GM19455 (cell line): ENCODE measurements at regions not wholly inside any gene's neighbourhood (a gene's known extent, or its start where the extent isn't known, plus 50 kb on each side); places are given as distances from the start of the nearest gene placed in this dataset.
"Not testable (repeated sequence)": the region's sequence is repeated elsewhere in the genome, so short reads cannot be mapped to it uniquely, and the experiment has no call there.

ENCODE experiments used
- ATAC-seq: cut with Tn5 transposase; IDR thresholded peaks from one replicate; pipeline ENCODE4 v1.9.1; 2021; ENCODE audit not compliant: unreplicated experiment

GRCh38 chr20:12718619-12719018 lies 290.2 kb upstream of the SPTLC3 start:
- ATAC-seq: no peak

DNA sequence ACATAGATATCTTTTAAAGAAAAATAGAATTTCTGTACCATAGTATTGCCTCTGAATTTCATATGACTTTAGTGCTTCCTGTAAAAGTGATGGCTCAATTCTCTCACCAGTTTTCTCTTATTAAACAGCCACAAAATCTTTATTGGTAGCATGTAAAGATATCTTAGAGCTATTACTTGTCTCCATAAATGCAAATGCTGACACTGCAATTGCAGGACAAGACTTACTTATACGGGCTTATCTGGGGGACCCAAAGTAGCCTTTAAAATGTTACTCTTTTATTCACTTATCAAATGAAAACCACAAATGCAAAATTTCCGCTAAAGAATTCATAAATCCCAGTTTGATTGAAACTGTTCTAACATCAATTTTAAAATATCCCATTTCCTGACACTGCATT lies 287.1 kb upstream of the SPTLC3 start:
- no peak for ATAC-seq

DNA sequence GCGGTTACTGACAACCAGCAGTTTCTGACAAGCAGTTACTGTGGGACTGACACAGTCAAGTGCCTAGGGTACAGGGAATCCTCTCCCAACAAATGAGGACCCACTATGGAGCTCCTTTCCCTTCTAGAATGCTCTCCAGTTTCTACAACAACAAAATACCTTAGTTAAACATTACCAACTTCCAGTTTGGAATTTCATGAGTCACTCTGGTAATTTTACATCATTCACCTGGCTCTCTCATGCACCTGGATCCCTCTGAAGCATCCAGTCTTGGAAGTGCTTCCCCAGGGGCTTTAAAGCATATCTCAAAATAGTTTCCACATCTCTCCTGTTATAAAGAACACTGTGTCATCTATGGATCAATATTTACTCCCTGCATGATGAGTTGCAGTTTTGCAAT lies 286.7 kb upstream of the SPTLC3 start:
- ATAC-seq: no peak

- no peak for ATAC-seq
Observed at GRCh38 chr20:12723811-12724210, 285.0 kb upstream of the SPTLC3 start.

DNA sequence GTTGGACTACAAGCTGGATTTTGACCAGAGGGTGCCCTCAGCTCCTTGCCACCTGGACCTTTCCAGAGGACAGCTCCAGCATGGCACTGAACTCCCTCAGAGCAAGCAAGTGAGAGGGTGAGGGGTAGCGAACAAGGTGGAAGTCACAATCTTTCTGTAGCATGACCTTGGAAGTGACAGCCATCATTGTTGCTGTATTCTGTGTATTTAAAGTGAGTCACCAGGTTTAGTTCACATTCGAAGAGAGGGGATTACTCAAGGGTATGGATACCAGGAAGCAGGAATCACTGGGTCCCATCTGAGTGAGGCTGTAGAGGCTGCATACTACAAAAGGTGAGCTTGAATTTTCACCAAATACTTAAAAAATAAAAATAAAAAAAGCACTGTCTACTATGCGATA lies 280.0 kb upstream of the SPTLC3 start:
- ATAC-seq: no peak

- ATAC-seq: no peak
Observed at GRCh38 chr20:12729326-12729725, 279.4 kb upstream of the SPTLC3 start.

- ATAC-seq: no peak
Observed at GRCh38 chr20:12733811-12734210, 275.0 kb upstream of the SPTLC3 start.

DNA sequence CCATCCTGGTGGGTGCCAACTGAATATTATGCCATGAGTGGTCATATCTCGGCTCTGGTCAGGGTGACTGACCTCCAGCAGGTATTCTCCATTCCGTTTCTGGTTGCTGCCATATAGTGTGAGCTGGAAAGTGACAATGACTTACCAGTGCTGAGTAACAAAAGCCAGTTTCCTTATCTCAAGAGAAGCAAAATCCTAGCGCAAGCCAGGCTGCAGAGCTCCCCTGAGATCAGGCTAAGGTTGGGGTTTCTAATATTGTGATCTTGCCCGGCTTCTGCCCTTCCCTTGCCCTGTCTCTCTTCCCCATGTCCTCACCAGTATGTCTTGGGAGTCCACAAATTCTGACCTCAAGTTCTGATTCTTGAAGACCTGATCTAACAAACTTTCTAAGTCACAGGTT lies 271.3 kb upstream of the SPTLC3 start:
- ATAC-seq: no peak

DNA sequence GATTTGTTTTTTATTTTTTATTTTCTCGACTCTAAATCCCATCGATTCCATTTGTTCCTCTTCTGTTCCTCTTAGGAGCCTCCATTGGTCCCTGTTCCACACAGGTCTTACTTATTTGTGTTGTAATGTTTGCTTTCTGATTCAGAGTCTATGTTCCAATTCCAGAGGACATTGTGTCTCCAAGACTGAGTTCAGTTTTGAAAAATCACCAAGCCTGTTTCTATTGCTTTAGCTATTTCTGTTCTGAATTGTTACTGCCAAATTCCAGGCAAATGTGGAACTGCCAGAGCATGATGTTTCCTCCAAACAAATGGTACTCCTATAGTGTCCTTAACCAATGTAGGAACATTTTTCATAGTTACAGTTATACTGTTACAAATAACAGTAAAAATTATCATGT lies 270.9 kb upstream of the SPTLC3 start:
- ATAC-seq: no peak

- no peak for ATAC-seq
Observed at GRCh38 chr20:12740647-12741046, 268.1 kb upstream of the SPTLC3 start.

DNA sequence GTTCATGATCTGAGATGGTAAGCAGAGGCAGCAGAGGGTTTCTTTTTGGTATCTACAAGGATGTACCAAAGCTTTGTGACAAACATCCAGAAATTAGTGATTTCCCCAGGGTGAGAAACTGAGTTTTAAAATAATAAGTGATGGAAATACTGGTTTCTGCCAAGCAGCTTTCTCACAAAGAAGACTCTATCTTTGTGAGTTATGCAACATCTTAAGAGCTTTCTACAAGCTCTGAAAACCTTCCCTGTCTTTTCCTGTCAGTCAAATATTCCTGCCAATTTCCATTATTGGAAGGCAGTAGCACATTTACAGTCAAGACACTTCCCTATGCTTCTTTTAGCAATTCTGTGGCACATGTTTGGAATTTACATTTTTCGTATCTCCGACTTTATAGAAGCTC lies 264.7 kb upstream of the SPTLC3 start:
- ATAC-seq: no peak

GRCh38 chr20:12748359-12748994 lies 260.3 kb upstream of the SPTLC3 start:
- ATAC-seq: no peak

GRCh38 chr20:12750221-12750620 lies 258.6 kb upstream of the SPTLC3 start:
- ATAC-seq: no peak

DNA sequence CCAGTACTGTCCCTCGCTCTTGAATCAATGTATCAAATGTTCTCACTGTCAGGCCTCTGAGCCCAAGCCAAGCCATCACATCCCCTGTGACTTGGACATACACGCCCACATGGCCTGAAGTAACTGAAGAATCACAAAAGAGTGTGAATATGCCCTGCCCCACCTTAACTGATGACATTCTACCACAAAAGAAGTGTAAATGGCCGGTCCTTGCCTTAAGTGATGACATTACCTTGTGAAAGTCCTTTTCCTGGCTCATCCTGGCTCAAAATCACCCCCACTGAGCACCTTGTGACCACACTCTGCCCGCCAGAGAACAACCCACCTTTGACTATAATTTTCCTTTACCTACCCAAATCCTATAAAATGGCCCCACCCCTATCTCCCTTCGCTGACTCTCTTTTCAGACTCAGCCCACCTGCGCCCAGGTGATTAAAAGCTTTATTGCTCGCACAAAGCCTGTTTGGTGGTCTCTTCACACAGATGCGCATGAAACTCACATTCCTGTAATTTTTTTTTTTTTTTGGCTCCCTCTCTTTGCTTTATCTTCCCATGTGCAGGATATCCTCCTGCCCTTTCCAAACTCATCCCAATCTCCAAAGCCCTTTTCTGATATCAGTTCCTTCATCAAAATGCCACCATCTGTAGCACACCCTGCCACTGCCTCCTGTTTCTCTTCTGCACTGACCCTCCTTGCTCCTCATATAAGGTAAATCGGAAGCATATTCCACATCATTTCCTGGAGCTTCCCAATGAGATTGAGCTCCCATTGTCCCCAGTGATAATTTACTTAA lies 255.7 kb upstream of the SPTLC3 start:
- ATAC-seq: not testable (repeated sequence)

GRCh38 chr20:12753742-12754141 lies 255.0 kb upstream of the SPTLC3 start:
- not testable (repeated sequence) for ATAC-seq

DNA sequence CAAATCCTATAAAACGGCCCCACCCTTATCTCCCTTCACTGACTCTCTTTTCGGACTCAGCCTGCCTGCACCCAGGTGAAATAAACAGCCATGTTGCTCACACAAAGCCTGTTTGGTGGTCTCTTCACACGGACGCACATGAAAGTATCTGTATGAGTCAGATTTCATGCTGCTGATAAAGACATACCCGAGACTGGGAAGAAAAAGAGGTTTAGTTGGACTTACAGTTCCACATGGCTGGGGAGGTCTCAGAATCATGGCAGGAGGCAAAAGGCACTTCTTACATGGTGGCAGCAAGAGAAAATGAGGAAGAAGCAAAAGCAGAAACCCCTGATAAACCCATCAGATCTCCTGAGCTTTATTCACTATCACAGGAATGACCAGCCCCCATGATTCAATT lies 249.3 kb upstream of the SPTLC3 start:
- ATAC-seq: not testable (repeated sequence)

- ATAC-seq: no peak
Observed at GRCh38 chr20:12762725-12763124, 246.0 kb upstream of the SPTLC3 start.

DNA sequence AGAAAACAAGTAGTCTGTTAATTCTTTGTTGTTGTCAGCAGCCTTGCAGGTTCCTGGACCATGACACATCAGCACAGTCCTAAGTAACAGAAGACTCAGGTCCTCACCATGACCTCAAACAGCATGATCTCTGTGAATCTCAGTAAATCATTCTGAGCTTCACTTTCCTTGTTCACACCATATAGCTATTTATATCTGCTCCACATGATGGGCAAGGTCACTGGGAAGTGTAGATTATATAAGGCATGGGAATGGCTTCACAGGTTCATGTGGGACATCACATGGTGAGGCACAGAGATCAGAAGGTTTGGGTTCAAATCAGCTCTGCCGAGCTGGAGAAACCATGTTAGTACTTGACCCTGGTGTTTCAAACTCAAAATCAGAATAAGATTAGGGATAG lies 245.4 kb upstream of the SPTLC3 start:
- ATAC-seq: no peak

GRCh38 chr20:12764053-12764452 lies 244.7 kb upstream of the SPTLC3 start:
- no peak for ATAC-seq

GRCh38 chr20:12764851-12765250 lies 243.9 kb upstream of the SPTLC3 start:
- no peak for ATAC-seq

DNA sequence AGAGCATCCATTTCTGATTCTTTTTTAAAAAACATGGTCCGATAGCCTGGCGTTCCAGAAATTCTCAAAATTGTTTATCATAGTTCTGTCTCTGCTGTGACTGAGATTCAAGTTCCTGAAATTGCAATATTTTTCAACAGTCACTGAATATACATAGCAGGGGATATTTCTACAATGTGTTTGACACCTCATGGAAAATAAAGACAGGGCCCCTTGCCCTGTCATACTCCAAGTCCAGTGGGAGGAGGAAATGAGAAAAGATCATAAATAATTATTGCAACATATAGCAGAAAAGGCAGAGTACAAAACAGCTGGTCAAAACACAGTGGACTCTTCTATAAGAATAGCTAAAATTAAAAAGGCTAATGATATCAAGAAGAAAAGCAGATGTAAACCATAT lies 234.8 kb upstream of the SPTLC3 start:
- ATAC-seq: no peak

DNA sequence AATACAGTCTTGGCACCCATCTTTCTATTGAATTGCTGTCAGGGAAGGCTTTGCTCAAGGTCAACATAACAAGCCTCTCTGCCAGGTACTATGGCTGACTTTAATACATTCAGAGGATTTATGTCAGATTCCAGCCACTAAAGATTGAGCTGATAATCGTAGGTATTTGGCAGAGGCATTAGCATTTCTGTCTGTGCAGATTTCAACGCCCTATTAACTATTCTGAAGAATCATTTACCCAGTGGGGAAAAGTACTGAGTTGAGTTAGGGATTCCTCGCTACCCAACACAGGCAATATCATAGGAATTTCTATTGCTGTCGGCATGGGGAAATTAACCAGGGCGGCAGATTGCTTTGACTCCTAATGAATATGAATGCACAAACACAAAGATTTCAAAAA lies 233.7 kb upstream of the SPTLC3 start:
- ATAC-seq: no peak

DNA sequence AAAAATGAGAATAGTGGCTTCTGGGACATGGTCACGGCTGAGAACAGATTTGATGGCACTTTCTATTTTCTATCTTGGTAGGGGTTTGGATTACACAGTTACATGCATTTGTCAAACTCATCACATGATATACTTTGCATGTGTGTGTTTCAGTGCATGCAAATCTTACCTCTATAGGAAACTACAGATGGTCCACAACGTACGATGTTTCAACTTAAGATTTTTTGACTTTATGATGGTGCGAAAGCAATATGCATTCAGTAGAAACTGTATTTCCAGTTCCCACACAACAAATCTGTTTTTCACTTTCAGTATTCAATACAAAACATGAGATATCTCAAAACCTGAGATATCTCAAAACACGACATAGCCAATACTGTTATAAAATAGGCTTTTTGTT lies 231.8 kb upstream of the SPTLC3 start:
- ATAC-seq: no peak
